Panc1 (cell line): ENCODE measurements at regions not wholly inside any gene's neighbourhood (a gene's known extent, or its start where the extent isn't known, plus 50 kb on each side); places are given as distances from the start of the nearest gene placed in this dataset.

Experiments
- POLR2AphosphoS5 ChIP-seq: IDR thresholded peaks from 2 replicates; pipeline ENCODE4 v1.6.1; 2012; ENCODE audit warnings: mild to moderate bottlenecking, low read depth, low read length, moderate library complexity
- TCF7L2 ChIP-seq: IDR thresholded peaks from 2 replicates; pipeline ENCODE4 v1.6.1; 2011; ENCODE audit warnings: mild to moderate bottlenecking, low read depth, low read length, inconsistent platforms
- TF ChIP-seq, protein P1 (sequence below): fragments of 450-650 bp; IDR thresholded peaks from 2 replicates; pipeline ENCODE4 v1.5.1; 2017; ENCODE audit warnings: mild to moderate bottlenecking

DNA sequence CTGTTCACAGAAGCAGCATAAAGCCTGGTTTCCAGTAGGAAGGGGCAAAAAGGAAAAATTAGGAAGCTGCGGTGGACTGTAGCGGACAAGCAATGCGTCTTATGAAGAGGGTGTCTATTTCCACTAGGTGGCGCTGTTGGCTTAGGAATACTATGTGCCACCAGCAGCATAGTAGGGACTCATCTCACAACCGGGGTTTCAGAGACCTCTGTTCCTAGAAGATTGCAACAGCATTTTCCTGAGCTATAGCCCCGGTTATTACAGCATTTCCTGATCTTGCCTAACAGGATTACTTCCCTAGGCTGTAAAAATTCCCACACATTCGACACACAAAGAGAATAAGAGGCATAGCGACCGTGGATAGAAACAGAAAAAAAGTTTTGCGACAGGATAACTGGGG is 683.0 kb downstream of the TBL1XR1 start:
- TF ChIP-seq, protein P1, sequence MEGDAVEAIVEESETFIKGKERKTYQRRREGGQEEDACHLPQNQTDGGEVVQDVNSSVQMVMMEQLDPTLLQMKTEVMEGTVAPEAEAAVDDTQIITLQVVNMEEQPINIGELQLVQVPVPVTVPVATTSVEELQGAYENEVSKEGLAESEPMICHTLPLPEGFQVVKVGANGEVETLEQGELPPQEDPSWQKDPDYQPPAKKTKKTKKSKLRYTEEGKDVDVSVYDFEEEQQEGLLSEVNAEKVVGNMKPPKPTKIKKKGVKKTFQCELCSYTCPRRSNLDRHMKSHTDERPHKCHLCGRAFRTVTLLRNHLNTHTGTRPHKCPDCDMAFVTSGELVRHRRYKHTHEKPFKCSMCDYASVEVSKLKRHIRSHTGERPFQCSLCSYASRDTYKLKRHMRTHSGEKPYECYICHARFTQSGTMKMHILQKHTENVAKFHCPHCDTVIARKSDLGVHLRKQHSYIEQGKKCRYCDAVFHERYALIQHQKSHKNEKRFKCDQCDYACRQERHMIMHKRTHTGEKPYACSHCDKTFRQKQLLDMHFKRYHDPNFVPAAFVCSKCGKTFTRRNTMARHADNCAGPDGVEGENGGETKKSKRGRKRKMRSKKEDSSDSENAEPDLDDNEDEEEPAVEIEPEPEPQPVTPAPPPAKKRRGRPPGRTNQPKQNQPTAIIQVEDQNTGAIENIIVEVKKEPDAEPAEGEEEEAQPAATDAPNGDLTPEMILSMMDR: peak; percentile 85
- TF ChIP-seq POLR2AphosphoS5 (no peak), TCF7L2 (no peak)
